Transverse colon (tissue), 4 donors: ENCODE measurements at regions not wholly inside any gene's neighbourhood (a gene's known extent, or its start where the extent isn't known, plus 50 kb on each side); places are given as distances from the start of the nearest gene placed in this dataset.

Source experiments
- DNase-seq: peaks from one replicate; pipeline ENCODE4 v3.0.0-alpha.2; 2019
- H3K27ac ChIP-seq, 4 donors: fragments of 200-600 bp; sonication (generic); 2 replicates each; pipeline ENCODE4 v1.5.1; 2016 to 2018; ENCODE audit warnings: inconsistent platforms in 4 of 4
- H3K27me3 ChIP-seq: fragments of 200-600 bp; sonication (generic); 2 replicates; pipeline ENCODE4 v1.5.1; 2017; ENCODE audit warnings: inconsistent platforms
- H3K36me3 ChIP-seq, 4 donors: fragments of 200-600 bp; sonication (generic); 2 replicates each; pipeline ENCODE4 v1.5.1; 2017 to 2019; ENCODE audit warnings: inconsistent platforms in 4 of 4
- H3K4me1 ChIP-seq, 4 donors: fragments of 200-600 bp; sonication (generic); 2 replicates each; pipeline ENCODE4 v1.5.1; 2017 to 2020; ENCODE audit warnings: inconsistent platforms in 4 of 4
- H3K4me3 ChIP-seq, 4 donors: fragments of 200-600 bp; sonication (generic); 1 replicate in 1 of 4; 2 replicates in 3 of 4; pipeline versions ENCODE4 v1.5.1 to v1.6.1; 2017 to 2019; ENCODE audit warnings: inconsistent platforms in 4 of 4
- H3K9me3 ChIP-seq, 2 donors: fragments of 200-600 bp; sonication (generic); 2 replicates each; pipeline ENCODE4 v1.5.1; 2017 to 2019; ENCODE audit warnings: inconsistent platforms in 2 of 2
- EP300 ChIP-seq: sonication (generic); formaldehyde crosslinking; IDR thresholded peaks from one replicate; pipeline ENCODE4 v1.6.1; 2017; ENCODE audit warnings: antibody characterized with exemption, low read depth
- POLR2A ChIP-seq: fragments of 450-650 bp; IDR thresholded peaks from one replicate; pipeline ENCODE4 v1.6.1; 2016; ENCODE audit warnings: antibody characterized with exemption, mild to moderate bottlenecking, moderate library complexity
- POLR2AphosphoS5 ChIP-seq, 3 donors: sonication (generic); formaldehyde crosslinking; IDR thresholded peaks; one replicate each; pipeline ENCODE4 v1.6.1; 2016; ENCODE audit warnings: antibody characterized with exemption in 3 of 3
- WGBS, 2 donors: methylation state at CpG; one replicate each; pipeline ENCODE4 v1.1.5; 2018; ENCODE audit warnings: low coverage in 1 of 2; 5-methylcytosine and 5-hydroxymethylcytosine counted together
- in situ Hi-C, 4 donors: fragments of 200-750 bp; cut with MboI; loops; one replicate each; pipeline versions ENCODE4 v1.15.0 to v1.15.1; 2017; ENCODE audit warnings: low sequenced_read_pairs in 3 of 4, low pct_ligation_motif_present in 1 of 4, low pct_unique_long_range_greater_than_20kb in 1 of 4
- intact Hi-C: fragments of 100-400 bp; cut with DNase I; formaldehyde crosslinking; loops from one replicate; pipeline ENCODE4 v1.15.1; 2023; ENCODE audit warnings: low total_unique reads
- TF ChIP-seq, protein P1 (sequence below), 5 experiments: fragments of 200-600 bp in 3 of 5; fragments of 450-650 bp in 2 of 5; sonication (generic) in 3 of 5; IDR thresholded peaks; 1 replicate in 2 of 5; 2 replicates in 3 of 5; pipeline ENCODE4 v1.5.1; 2016 to 2017; ENCODE audit warnings: antibody characterized with exemption in 5 of 5, inconsistent platforms in 3 of 5, mild to moderate bottlenecking in 2 of 5, moderate library complexity in 1 of 5

DNA sequence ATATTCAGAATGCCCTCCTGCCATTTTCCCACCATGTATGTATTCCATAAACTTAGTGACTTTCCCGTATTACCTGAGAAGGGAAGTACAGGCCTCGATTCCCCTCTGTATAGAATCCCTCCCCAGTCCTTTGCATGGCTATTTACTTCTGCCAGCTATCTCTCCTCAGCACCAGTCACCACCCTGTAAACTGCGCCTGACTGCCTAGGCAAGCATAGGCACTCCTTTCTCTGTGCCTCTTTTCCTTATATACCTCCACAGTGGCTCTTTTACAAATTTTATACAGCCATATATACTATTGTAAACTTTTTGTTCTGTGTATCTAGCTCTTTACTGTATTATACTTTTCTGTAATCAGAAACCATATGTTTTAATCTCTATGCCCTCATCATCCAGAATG, 130.9 kb upstream of the TET2 start:
- WGBS, 2 donors = 90 to 93% methylated on average over 3 of the region's 3 CpGs
- in situ Hi-C loops = no loop called here
- TF ChIP-seq, protein P1, sequence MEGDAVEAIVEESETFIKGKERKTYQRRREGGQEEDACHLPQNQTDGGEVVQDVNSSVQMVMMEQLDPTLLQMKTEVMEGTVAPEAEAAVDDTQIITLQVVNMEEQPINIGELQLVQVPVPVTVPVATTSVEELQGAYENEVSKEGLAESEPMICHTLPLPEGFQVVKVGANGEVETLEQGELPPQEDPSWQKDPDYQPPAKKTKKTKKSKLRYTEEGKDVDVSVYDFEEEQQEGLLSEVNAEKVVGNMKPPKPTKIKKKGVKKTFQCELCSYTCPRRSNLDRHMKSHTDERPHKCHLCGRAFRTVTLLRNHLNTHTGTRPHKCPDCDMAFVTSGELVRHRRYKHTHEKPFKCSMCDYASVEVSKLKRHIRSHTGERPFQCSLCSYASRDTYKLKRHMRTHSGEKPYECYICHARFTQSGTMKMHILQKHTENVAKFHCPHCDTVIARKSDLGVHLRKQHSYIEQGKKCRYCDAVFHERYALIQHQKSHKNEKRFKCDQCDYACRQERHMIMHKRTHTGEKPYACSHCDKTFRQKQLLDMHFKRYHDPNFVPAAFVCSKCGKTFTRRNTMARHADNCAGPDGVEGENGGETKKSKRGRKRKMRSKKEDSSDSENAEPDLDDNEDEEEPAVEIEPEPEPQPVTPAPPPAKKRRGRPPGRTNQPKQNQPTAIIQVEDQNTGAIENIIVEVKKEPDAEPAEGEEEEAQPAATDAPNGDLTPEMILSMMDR (IDR thresholded peaks at IDR 0.05) = no peak
- TF ChIP-seq POLR2A = no peak
- TF ChIP-seq POLR2AphosphoS5 (IDR thresholded peaks at IDR 0.05) = no peak
- no peaks in the 10 kb centered on the region for H3K27me3 ChIP-seq
- no peak for DNase-seq
- H3K9me3 ChIP-seq = no peaks in the 10 kb centered on the region
- peaks cover 0 to 8% (median 0%) of the 10 kb centered on the region in 4 donors for H3K4me1 ChIP-seq
- intact Hi-C loops = no loop called here
- no peak overlapping the region for H3K4me3 ChIP-seq
- no peaks in the 10 kb centered on the region for H3K36me3 ChIP-seq
- no peak overlapping the region for H3K27ac ChIP-seq

DNA sequence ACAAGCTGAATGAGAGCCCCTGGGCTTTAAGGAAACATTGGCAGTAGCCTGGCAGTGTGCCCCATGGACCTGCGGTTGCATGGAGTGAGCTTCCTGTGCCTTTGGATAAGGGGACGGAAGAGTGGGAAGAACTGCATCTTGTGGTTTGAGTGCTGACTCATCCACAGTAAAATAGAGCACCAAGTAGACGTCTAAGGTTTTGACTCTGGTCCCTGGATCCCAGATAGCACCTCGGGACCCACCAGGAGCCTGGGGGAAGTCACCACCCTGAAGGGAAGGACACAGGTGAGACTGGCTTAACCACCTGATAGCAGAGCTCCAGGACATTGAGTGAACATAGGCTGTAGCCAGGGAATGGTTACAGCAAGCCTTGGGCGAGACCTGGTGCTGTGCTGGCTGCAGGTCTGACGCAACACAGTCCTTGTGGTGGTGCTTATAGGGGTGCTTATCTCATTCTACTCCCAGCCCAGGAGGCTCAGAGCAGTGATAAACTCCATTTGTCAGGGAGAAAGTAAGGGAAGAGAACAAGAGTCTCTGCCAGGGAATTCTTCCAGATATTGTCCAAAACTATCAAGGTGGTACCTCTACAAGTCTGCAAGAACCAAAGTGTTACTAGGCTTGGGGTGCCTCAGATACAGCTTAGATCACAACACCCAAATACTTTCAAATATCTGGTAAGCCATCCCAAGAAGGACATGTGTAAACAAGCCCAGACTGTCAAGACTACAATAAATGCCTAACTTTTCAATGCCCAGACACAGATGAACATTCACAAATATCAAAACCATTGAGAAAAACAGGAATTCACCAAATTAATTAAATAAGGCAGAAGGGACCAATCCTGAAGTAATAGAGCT, 123.6 kb upstream of the TET2 start:
- no peak for DNase-seq
- Histone ChIP-seq H3K27ac (no peak overlapping the region), H3K27me3 (no peaks in the 10 kb centered on the region), H3K9me3 (no peaks in the 10 kb centered on the region), H3K36me3 (no peaks in the 10 kb centered on the region), H3K4me3 (no peak overlapping the region), H3K4me1 (no peaks in the 10 kb centered on the region)
- 68% methylated on average over 6 of the region's 6 CpGs; no CpG with 5 or more reads in 1 of the 2 donors for WGBS, 2 donors
- in situ Hi-C loops = no loop called here
- TF ChIP-seq POLR2A (no peak), EP300 (no peak), POLR2AphosphoS5 (IDR thresholded peaks at IDR 0.05) (no peak)
- TF ChIP-seq, protein P1 (IDR thresholded peaks at IDR 0.05) = no peak
- intact Hi-C loops = no loop called here

DNA sequence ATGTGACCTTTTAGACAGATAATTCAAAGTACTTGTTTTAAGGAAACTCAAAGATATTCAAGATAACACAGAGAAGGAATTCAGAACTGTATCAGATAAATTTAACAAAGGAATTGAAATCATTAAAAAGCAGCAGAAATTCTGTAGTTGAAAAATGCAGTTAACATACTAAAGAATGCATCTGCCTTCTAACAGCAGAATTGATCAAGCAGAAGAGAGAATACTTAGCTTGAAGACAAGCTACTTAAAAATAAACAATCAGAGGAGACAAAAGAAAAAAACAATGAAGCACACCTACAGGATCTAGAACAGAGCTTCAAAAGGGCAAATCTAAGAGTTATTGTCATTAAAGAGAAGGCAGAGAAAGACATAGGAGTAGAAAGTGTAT, 123.0 kb upstream of the TET2 start:
- no peak overlapping the region for H3K27ac ChIP-seq
- H3K9me3 ChIP-seq = no peaks in the 10 kb centered on the region
- no peaks in the 10 kb centered on the region for H3K27me3 ChIP-seq
- TF ChIP-seq, protein P1 (IDR thresholded peaks at IDR 0.05) = no peak
- TF ChIP-seq POLR2A = no peak
- no peak overlapping the region for H3K4me3 ChIP-seq
- intact Hi-C loops = no loop called here
- no peak for DNase-seq
- H3K36me3 ChIP-seq = no peaks in the 10 kb centered on the region
- in situ Hi-C loops = no loop called here
- no peaks in the 10 kb centered on the region for H3K4me1 ChIP-seq

DNA sequence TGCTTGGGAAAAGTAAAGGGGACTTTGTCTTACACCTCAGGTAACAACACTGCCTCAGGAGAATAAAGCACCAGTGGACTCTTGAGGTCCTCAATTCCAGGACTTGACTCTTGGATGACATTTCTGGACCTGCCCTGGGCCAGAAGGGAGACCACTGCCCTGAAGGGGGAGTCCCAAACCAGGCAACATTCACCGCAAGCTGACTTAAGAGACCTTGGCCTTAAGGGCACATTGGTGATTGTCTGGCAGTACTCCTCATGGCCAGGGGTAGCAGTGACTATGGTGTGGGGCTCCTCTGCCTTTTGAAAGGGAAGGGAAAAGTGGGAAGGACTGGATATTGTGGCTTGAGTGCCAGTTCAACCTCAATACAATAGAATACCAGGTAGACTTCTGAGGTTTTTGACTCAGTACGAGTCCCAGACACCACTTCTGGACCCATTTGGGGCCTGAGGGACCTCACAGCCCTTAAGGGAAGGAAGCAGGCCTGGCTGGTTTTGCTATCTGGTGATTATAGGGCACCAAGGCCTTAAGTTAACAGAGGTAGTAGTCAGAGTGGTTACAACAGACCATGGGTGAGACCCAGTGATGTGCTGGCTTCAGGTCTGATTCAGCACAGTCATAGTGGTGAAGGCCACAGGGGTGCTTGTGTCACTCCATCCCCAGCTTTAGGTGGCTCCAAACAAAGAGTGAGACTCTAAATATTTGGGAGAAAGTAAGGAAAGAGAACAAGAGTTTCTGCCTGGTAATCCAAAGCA, 121.2 kb upstream of the TET2 start:
- no peaks in the 10 kb centered on the region for H3K27me3 ChIP-seq
- no peak overlapping the region for H3K4me3 ChIP-seq
- WGBS, 2 donors = 90 to 100% methylated on average over 1 to 2 of the region's 2 CpGs
- in situ Hi-C loops = no loop called here
- no peaks in the 10 kb centered on the region for H3K36me3 ChIP-seq
- TF ChIP-seq POLR2AphosphoS5 (IDR thresholded peaks at IDR 0.05) (no peak), EP300 (no peak), POLR2A (no peak)
- TF ChIP-seq, protein P1 (IDR thresholded peaks at IDR 0.05) = no peak
- DNase-seq = no peak
- no peaks in the 10 kb centered on the region for H3K9me3 ChIP-seq
- H3K27ac ChIP-seq = no peak overlapping the region
- no peaks in the 10 kb centered on the region for H3K4me1 ChIP-seq
- intact Hi-C loops = no loop called here
